Testis (tissue), 2 donors: ENCODE measurements at regions not wholly inside any gene's neighbourhood (a gene's known extent, or its start where the extent isn't known, plus 50 kb on each side); places are given as distances from the start of the nearest gene placed in this dataset.

ENCODE experiments used
- DNase-seq: peaks from one replicate; pipeline ENCODE4 v3.0.0-alpha.2; 2019
- H3K27ac ChIP-seq, 2 donors: fragments of 200-600 bp; sonication (generic); one replicate each; pipeline ENCODE4 v1.5.1; 2019
- H3K27me3 ChIP-seq: fragments of 200-600 bp; sonication (generic); one replicate; pipeline ENCODE4 v1.5.1; 2019
- H3K36me3 ChIP-seq: fragments of 200-600 bp; sonication (generic); one replicate; pipeline ENCODE4 v1.5.1; 2017; ENCODE audit warnings: low read depth; ENCODE audit errors: missing control alignments
- H3K4me1 ChIP-seq: fragments of 200-600 bp; sonication (generic); one replicate; pipeline ENCODE4 v1.5.1; 2019
- H3K4me3 ChIP-seq, 2 donors: fragments of 200-600 bp; sonication (generic); one replicate each; pipeline ENCODE4 v1.5.1; 2017 to 2019
- H3K9me3 ChIP-seq: fragments of 200-600 bp; sonication (generic); one replicate; pipeline ENCODE4 v1.5.1; 2017
- POLR2A ChIP-seq: fragments of 450-650 bp; IDR thresholded peaks from one replicate; pipeline ENCODE4 v1.6.1; 2017; ENCODE audit warnings: antibody characterized with exemption, mild to moderate bottlenecking, moderate library complexity
- WGBS, 2 donors: methylation state at CpG; one replicate each; pipeline ENCODE4 v1.1.5; 2018; 5-methylcytosine and 5-hydroxymethylcytosine counted together
- intact Hi-C: fragments of 100-400 bp; cut with DNase I; formaldehyde crosslinking; loops from one replicate; pipeline ENCODE4 v1.15.1; 2023; ENCODE audit warnings: low total_unique reads
- TF ChIP-seq, protein P1 (sequence below), 3 experiments: fragments of 450-650 bp in 2 of 3; fragments of 200-600 bp in 1 of 3; sonication (generic) in 1 of 3; IDR thresholded peaks; one replicate each; pipeline ENCODE4 v1.5.1; 2016 to 2019; ENCODE audit warnings: antibody characterized with exemption in 3 of 3, mild to moderate bottlenecking in 2 of 3, moderate library complexity in 1 of 3

DNA sequence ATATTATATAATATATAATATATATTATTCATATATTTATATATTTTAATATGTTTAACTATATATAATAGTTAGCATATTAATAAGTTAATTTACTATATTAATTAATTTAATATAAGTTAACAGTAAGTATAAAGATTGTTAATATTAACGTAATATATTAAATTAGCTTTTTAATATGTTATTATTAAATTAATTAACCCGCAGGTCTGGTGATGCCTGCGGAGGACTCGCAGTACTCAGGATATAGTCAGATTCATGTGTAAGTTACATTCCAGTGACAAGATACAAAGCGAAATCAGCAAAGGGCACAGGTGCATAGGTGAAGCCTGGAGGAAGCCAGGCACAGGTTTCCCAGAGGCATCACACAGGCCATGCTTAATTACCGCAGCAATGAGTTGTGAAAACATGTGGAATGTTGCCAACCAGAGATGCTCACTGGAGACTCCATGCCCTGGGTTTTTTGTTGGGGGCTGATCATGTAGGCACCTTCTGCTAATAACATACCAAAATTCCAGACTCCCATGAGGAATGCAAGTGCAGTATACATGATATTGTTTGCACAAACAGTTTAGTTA, 130.4 kb upstream of the MPHOSPH6 start:
- Histone ChIP-seq H3K4me1 (peaks cover 2% of the 10 kb centered on the region), H3K36me3 (no peaks in the 10 kb centered on the region), H3K27me3 (no peaks in the 10 kb centered on the region), H3K9me3 (no peaks in the 10 kb centered on the region), H3K4me3 (no peak overlapping the region), H3K27ac (no peak overlapping the region)
- TF ChIP-seq, protein P1, sequence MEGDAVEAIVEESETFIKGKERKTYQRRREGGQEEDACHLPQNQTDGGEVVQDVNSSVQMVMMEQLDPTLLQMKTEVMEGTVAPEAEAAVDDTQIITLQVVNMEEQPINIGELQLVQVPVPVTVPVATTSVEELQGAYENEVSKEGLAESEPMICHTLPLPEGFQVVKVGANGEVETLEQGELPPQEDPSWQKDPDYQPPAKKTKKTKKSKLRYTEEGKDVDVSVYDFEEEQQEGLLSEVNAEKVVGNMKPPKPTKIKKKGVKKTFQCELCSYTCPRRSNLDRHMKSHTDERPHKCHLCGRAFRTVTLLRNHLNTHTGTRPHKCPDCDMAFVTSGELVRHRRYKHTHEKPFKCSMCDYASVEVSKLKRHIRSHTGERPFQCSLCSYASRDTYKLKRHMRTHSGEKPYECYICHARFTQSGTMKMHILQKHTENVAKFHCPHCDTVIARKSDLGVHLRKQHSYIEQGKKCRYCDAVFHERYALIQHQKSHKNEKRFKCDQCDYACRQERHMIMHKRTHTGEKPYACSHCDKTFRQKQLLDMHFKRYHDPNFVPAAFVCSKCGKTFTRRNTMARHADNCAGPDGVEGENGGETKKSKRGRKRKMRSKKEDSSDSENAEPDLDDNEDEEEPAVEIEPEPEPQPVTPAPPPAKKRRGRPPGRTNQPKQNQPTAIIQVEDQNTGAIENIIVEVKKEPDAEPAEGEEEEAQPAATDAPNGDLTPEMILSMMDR (IDR thresholded peaks at IDR 0.05): no peak
- no peak for TF ChIP-seq POLR2A
- intact Hi-C loops: no loop called here
- WGBS, 2 donors: 89 to 95% methylated on average over 6 of the region's 6 CpGs
- no peak for DNase-seq

DNA sequence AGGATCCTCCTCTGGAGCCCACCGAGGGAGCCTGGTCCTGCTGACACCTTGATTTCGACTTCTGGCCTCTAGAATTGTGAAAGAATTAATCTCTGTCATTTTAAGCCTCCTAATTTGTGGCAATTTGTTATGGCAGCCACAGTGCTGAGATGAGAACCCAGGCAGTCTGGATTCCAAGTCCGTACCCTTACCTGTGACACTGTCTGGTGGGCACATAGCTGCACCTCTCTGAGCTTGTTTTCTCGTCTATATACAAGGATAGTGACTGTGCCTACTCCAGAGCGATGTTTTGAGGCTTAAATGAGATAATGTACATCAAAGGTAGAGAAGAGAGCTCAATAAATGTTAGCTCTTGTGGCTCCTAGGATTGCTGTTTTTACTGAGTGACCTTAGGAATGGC, 128.4 kb upstream of the MPHOSPH6 start:
- H3K4me3 ChIP-seq: no peak overlapping the region
- TF ChIP-seq, protein P1 (IDR thresholded peaks at IDR 0.05): no peak
- no peak for TF ChIP-seq POLR2A
- no peaks in the 10 kb centered on the region for H3K27me3 ChIP-seq
- WGBS, 2 donors: 95 to 96% methylated on average over 5 of the region's 5 CpGs
- no peaks in the 10 kb centered on the region for H3K9me3 ChIP-seq
- DNase-seq: no peak
- intact Hi-C loops: no loop called here
- peaks cover 2% of the 10 kb centered on the region for H3K4me1 ChIP-seq
- no peaks in the 10 kb centered on the region for H3K36me3 ChIP-seq
- no peak overlapping the region for H3K27ac ChIP-seq

DNA sequence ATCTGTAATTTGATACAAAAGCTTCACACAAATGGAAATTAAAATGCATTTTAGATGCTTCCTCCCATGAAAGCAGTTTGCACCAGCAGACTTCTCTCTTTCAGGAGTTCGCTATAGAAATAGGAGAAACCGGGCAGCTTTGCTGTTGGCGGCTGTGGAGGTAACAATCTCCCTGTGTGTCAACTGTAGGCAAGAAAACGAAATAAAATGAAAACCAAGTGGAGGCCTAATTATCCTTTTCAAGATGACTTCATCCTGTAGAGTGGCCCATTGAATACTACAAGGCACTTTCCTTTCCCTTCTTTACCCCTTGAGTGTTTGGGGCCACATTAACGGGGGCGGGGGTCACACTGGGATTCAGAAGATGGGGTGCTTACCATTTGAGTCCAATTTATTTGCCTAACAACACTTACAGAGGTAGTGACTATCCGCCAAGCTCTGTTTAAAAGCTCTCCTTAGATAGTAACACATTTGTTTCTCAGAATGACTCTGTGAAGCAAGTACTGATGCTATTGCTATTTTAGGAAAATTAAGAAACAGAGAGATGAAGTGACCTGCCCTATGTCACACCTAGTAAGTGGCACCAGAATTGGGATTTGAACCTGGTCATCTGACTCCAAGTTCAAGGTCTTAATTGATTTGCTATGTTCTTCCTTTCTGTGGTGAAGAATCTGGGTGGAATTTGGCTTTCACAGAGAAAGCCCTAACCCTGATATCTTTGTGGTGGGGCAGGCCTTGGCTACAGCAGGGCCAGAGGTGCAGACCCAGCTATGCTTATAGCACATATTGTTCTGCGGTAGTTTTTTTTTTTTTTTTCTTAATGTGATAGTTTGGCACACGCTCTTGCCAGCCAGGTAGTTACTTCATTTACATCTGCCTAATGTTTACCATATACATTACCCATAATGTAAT, 125.5 kb upstream of the MPHOSPH6 start:
- no peaks in the 10 kb centered on the region for H3K9me3 ChIP-seq
- H3K4me1 ChIP-seq: no peaks in the 10 kb centered on the region
- no peaks in the 10 kb centered on the region for H3K27me3 ChIP-seq
- intact Hi-C loops: no loop called here
- DNase-seq: no peak
- 93 to 96% methylated on average over 9 of the region's 9 CpGs for WGBS, 2 donors
- no peak overlapping the region for H3K4me3 ChIP-seq
- no peak overlapping the region for H3K27ac ChIP-seq
- H3K36me3 ChIP-seq: no peaks in the 10 kb centered on the region
- TF ChIP-seq, protein P1 (IDR thresholded peaks at IDR 0.05): no peak
- no peak for TF ChIP-seq POLR2A

DNA sequence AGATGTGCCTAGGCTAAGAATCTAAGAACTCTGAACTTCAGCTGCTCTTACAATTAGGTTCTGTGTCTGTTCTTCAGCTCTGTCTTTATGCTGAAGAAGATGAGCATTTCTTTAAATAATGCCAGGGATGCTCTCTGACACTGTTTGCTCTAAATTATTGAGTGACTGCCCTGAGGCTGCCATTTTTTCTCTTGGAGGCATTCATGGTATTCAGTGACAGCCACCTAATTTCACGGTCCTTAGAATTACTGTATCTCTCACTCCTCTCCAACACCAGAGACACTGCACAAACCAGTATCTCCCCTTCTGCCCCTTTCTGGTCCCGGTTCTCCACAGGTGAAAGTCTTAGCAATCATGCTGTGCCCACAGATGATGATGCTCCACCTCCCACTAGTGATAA, 123.6 kb upstream of the MPHOSPH6 start:
- intact Hi-C loops: no loop called here

More for the DNA sequence above, 123.6 kb upstream of the MPHOSPH6 start:
- Histone ChIP-seq H3K36me3 (no peaks in the 10 kb centered on the region), H3K9me3 (no peaks in the 10 kb centered on the region), H3K27ac (no peak overlapping the region), H3K4me3 (no peak overlapping the region), H3K27me3 (no peaks in the 10 kb centered on the region), H3K4me1 (no peaks in the 10 kb centered on the region)
- TF ChIP-seq POLR2A: no peak
- TF ChIP-seq, protein P1 (IDR thresholded peaks at IDR 0.05): no peak
- DNase-seq: no peak
- WGBS, 2 donors: 91 to 93% methylated on average over 2 of the region's 2 CpGs
